ENCODE measurements at regions not wholly inside any gene's neighbourhood (a gene's known extent, or its start where the extent isn't known, plus 50 kb on each side); places are given as distances from the start of the nearest gene placed in this dataset.

DNA sequence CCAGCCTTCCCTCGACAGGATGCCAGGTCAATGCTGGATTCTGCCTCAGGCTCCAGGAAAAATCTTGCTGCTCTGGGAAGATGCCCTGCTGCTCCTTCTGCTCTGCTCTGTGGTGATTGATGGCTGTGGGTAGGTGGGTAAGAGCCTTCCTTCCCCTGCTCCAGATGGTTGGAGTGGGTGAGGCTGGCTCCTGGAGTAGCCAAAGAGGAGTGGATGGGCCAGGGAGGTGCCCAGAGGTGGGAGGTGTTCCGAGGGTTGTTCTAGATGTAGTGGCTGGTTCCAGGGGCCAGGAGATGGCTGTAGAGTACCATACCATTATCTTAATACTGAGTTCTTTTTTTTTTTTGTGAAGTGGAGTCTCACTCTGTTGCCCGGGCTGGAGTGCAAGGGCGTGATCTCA is 99.6 kb upstream of the THY1 start:
- TF ChIP-seq, protein P1, sequence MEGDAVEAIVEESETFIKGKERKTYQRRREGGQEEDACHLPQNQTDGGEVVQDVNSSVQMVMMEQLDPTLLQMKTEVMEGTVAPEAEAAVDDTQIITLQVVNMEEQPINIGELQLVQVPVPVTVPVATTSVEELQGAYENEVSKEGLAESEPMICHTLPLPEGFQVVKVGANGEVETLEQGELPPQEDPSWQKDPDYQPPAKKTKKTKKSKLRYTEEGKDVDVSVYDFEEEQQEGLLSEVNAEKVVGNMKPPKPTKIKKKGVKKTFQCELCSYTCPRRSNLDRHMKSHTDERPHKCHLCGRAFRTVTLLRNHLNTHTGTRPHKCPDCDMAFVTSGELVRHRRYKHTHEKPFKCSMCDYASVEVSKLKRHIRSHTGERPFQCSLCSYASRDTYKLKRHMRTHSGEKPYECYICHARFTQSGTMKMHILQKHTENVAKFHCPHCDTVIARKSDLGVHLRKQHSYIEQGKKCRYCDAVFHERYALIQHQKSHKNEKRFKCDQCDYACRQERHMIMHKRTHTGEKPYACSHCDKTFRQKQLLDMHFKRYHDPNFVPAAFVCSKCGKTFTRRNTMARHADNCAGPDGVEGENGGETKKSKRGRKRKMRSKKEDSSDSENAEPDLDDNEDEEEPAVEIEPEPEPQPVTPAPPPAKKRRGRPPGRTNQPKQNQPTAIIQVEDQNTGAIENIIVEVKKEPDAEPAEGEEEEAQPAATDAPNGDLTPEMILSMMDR (IDR thresholded peaks at IDR 0.05): no peak

DNA sequence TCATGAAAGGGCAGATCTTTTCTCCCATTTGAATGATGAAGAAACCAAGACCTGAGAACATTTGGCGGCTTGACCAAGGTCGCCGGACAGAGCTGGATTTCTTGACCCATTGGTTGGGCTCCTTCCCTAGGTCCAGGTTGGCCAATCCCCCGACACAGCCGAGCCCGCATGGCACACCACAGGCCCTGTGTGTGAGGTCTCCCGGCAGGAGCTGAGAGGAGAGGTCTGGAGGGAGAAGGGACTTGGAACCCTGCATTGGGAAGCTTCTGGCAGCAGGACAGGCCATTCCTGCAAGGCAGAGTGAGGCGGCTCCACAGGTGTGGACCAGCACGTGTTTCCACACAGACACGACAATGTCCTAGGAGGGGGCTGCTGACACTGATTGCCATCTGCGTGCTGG is 98.6 kb upstream of the THY1 start:
- TF ChIP-seq, protein P1 (IDR thresholded peaks at IDR 0.05): no peak

DNA sequence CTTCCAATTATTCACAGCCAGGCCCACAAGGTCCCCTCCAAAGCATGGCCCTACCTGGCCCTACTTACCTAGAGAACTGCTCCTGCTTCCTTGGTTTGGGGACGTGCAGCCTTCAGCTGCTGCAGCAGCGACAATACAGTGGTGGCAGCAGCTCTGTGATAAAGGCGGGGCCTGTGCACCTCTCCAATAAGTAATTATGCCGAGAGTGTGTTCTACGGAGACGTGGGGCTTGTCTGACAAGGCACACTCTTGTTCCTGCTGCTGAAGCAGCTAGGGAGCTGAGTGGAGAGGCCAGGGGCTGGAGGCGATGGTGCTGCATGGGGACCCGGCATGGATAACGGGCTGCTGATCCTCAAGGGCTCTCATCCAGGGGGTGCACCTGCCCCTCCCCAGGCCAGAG is 98.0 kb upstream of the THY1 start:
- TF ChIP-seq, protein P1 (IDR thresholded peaks at IDR 0.05): no peak

DNA sequence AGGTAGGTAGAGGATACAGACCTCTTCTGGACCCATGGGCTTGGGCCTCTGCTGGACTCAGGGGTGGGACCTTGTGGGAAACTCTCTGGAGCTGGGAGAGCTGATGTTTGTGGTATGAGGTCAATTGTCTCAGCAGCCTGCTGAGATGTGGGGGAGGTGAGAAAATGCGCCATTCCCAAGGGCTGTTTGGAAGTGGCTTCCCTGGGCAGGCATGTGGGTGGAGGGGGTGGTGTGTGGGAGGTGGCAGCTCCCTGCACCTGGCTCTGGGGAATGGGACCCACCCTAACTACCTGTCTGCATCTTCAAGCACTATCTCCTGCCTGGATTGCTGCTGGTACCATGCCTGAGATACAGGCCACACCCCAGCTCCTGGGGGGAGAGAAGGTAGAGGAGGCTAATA is 97.4 kb upstream of the THY1 start:
- TF ChIP-seq, protein P1 (IDR thresholded peaks at IDR 0.05): no peak

DNA sequence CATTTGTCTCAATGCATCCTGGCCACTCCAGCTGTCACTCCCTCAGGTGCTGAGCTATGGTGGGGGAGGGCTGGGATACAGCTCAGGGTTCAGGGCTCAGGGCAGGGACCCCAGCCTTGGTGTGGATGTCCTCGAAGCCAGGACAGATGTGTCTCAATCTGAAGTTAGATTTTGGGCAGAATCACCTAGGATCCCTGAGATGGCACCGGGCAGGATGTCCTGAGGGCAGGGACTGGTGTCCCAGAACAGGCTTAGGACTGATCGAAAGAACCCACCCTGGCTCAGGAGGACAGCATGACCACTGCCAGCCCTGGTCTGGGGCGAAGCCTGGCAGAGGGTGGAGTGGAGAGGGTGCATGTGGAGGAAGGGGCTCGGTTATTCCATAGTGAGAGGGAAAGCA is 96.8 kb upstream of the THY1 start:
- TF ChIP-seq, protein P1 (IDR thresholded peaks at IDR 0.05): no peak

DNA sequence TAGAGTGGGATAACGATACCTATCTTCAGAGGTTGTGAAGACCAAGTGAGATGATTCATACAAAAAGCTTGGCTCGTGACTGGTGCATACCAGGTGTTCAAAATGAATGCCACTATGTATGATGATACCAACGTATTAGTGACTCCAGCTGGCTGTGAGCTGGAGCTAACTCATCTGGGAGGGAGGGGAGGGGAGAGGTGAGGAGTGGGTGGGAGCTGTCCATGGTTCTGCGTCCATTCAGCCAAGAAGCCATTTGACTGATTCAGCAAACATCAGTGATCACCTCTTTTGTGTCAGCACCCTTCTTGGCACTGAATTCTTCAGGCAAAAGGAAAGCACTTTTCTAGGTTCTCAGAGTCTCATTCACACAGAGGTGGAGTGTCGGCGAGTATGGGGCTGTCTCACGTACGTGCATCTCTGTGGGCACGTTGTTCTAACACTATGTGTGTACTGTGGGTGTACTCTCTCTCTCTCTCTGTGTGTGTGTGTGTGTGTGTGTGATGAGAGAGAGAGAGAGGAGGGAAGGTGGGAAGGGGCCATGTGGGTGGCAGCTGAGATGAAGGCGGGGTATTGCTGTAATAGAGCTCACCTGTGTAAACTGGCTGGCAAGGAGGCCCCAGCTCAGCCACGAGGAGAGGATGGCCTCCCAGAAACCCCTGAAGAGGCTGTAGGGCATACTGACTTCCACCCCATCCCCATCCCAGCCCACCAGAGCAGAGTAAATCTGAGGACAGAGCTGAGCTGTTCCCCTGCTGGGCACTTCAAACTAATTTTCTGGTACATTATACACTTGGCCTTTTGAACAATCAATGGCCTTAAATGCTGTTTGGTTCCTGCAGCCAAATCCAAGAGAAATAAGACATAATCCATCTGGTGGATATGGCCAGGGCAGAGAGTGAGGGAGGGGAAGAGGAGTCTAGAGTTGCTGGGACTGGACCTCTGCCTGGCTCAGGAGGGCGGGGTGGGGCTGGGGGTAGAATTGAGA is 96.1 kb upstream of the THY1 start:
- TF ChIP-seq, protein P1 (IDR thresholded peaks at IDR 0.05): no peak

DNA sequence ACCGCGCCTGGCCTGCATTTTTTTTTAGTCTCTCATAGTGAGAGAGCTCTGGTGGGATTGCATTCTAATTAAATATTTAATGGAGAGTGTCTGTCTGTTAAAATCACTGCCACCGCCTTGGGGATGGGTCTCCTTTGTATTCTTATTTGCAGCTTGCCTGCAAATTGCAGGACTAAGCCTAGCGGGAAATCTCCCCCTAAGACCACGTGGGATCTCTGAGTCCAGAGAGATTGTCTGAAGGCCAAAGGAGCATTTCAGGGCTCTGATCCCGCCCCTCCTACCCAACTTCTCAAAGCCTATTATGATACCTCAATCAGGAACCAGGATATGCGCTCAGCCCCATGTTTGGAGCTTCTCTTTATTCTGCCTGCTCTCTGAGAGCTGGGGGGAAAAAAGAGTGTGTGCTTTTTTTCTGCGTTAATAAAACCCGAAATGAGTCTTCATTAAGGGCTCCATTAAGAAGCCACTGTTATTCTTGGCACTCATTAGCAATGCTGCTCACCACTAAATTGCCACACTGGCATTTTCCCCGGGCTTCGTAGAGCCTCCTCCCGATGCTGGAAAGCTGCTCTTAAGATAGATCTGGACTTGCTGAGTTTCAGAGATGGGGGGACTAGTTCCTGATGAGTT is 92.9 kb upstream of the THY1 start:
- TF ChIP-seq, protein P1 (IDR thresholded peaks at IDR 0.05): no peak

Data from LNCAP (cell line).